ENCODE measurements at regions not wholly inside any gene's neighbourhood (a gene's known extent, or its start where the extent isn't known, plus 50 kb on each side); places are given as distances from the start of the nearest gene placed in this dataset.

DNA sequence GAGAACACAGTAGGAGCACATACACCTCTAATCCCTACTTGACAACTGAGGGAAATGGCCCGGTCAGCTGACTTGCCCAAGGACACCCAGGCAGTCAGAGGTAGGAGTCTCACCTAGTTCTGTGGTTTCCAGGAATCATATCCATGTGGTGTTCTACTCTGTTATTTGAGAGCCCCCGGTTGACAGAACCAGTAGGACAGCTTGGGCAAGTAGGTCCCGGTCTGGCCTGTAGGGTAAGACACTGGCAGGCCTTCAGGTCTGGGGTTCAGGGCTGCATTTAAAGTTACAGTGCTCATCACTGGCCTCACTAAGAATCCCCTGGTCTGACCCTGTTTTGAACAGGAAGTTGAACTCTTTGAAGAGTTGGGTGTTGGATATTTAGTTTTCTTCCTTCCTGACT lies 476.1 kb downstream of the SHQ1 start:
- DNase-seq: peak; percentile 60
- H3K4me3 Mint-ChIP-seq: no peak overlapping the region
- H3K9me3 ChIP-seq (ENCODE audit: control insufficient read depth, low read length): no peaks in the 10 kb centered on the region
- peaks cover 13% of the 10 kb centered on the region for H3K36me3 Mint-ChIP-seq (ENCODE audit: low read depth)
- H3K4me3 ChIP-seq (ENCODE audit: low read length): no peak overlapping the region
- H3K27me3 ChIP-seq (ENCODE audit: control insufficient read depth, insufficient read depth, low read length, poor library complexity, severe bottlenecking): no peaks in the 10 kb centered on the region
- peaks cover 10% of the 10 kb centered on the region for H3K36me3 ChIP-seq (ENCODE audit: control insufficient read depth, insufficient read depth, low read length)
- H3K27ac ChIP-seq (ENCODE audit: low read depth, low read length): peak overlapping the region; percentile 18
- H3K4me1 Mint-ChIP-seq: peaks cover 9% of the 10 kb centered on the region
- H3K9me3 Mint-ChIP-seq: no peaks in the 10 kb centered on the region
- WGBS, 2 experiments (ENCODE audit: insufficient coverage in 1 of 2, insufficient read length in 1 of 2): 95 to 96% methylated on average over 3 of the region's 3 CpGs
- H3K27me3 Mint-ChIP-seq (ENCODE audit: insufficient read depth): peaks cover 1% of the 10 kb centered on the region
- H3K27ac Mint-ChIP-seq: no peak overlapping the region
- H3K4me1 ChIP-seq (ENCODE audit: control insufficient read depth, insufficient read depth, low read length): peaks cover 2% of the 10 kb centered on the region
- H3K9ac ChIP-seq (ENCODE audit: extremely low read depth, low read length, poor library complexity, severe bottlenecking): no peak overlapping the region
- TF ChIP-seq, protein P1, sequence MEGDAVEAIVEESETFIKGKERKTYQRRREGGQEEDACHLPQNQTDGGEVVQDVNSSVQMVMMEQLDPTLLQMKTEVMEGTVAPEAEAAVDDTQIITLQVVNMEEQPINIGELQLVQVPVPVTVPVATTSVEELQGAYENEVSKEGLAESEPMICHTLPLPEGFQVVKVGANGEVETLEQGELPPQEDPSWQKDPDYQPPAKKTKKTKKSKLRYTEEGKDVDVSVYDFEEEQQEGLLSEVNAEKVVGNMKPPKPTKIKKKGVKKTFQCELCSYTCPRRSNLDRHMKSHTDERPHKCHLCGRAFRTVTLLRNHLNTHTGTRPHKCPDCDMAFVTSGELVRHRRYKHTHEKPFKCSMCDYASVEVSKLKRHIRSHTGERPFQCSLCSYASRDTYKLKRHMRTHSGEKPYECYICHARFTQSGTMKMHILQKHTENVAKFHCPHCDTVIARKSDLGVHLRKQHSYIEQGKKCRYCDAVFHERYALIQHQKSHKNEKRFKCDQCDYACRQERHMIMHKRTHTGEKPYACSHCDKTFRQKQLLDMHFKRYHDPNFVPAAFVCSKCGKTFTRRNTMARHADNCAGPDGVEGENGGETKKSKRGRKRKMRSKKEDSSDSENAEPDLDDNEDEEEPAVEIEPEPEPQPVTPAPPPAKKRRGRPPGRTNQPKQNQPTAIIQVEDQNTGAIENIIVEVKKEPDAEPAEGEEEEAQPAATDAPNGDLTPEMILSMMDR (conservative IDR thresholded peaks at IDR 0.05): peak; percentile 42

DNA sequence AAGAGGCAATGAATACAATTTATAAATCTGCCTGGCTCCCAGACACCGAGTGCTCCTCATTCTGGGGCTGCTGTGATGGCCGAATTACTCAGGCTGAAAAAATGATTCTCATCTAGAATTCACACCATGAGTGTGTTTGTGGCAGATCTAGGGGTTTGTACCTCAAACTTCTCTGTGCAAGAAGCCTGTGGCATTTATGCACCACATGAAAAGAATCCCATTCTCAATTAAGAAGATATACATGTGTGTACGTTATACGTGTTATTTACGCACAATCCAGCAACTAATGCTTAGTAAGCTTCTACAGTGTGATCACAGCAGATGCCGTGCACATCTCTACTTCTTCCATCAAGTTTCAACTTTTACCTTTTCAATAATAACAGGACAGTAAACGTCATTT lies 476.8 kb downstream of the SHQ1 start:
- H3K36me3 Mint-ChIP-seq (ENCODE audit: low read depth): peaks cover 8% of the 10 kb centered on the region
- H3K4me1 Mint-ChIP-seq: peaks cover 4% of the 10 kb centered on the region
- 95 to 100% methylated on average over 7 of the region's 7 CpGs for WGBS, 2 experiments (ENCODE audit: insufficient coverage in 1 of 2, insufficient read length in 1 of 2)
- Histone ChIP-seq H3K9me3 (ENCODE audit: control insufficient read depth, low read length) (no peaks in the 10 kb centered on the region), H3K9ac (ENCODE audit: extremely low read depth, low read length, poor library complexity, severe bottlenecking) (no peak overlapping the region), H3K27ac (ENCODE audit: low read depth, low read length) (no peak overlapping the region), H3K36me3 (ENCODE audit: control insufficient read depth, insufficient read depth, low read length) (peaks cover 7% of the 10 kb centered on the region), H3K27me3 (ENCODE audit: control insufficient read depth, insufficient read depth, low read length, poor library complexity, severe bottlenecking) (no peaks in the 10 kb centered on the region), H3K4me3 (ENCODE audit: low read length) (no peak overlapping the region), H3K4me1 (ENCODE audit: control insufficient read depth, insufficient read depth, low read length) (no peaks in the 10 kb centered on the region)
- TF ChIP-seq, protein P1 (conservative IDR thresholded peaks at IDR 0.05): no peak
- no peaks in the 10 kb centered on the region for H3K9me3 Mint-ChIP-seq
- H3K27ac Mint-ChIP-seq: no peak overlapping the region
- no peak for DNase-seq
- H3K4me3 Mint-ChIP-seq: no peak overlapping the region
- peaks cover 1% of the 10 kb centered on the region for H3K27me3 Mint-ChIP-seq (ENCODE audit: insufficient read depth)

GRCh38 chr3:72370947-72371346 lies 477.3 kb downstream of the SHQ1 start:
- WGBS, 2 experiments (ENCODE audit: insufficient coverage in 1 of 2, insufficient read length in 1 of 2): 91 to 95% methylated on average over 8 to 11 of the region's 11 CpGs
- H3K9ac ChIP-seq (ENCODE audit: extremely low read depth, low read length, poor library complexity, severe bottlenecking): no peak overlapping the region
- no peak for DNase-seq
- peaks cover 1% of the 10 kb centered on the region for H3K27me3 Mint-ChIP-seq (ENCODE audit: insufficient read depth)
- no peaks in the 10 kb centered on the region for H3K4me1 ChIP-seq (ENCODE audit: control insufficient read depth, insufficient read depth, low read length)
- H3K27ac ChIP-seq (ENCODE audit: low read depth, low read length): no peak overlapping the region
- H3K36me3 ChIP-seq (ENCODE audit: control insufficient read depth, insufficient read depth, low read length): peaks cover 7% of the 10 kb centered on the region
- no peak overlapping the region for H3K27ac Mint-ChIP-seq
- peaks cover 3% of the 10 kb centered on the region for H3K4me1 Mint-ChIP-seq
- no peaks in the 10 kb centered on the region for H3K9me3 Mint-ChIP-seq
- no peak overlapping the region for H3K4me3 ChIP-seq (ENCODE audit: low read length)
- H3K4me3 Mint-ChIP-seq: no peak overlapping the region
- TF ChIP-seq, protein P1 (conservative IDR thresholded peaks at IDR 0.05): no peak
- H3K27me3 ChIP-seq (ENCODE audit: control insufficient read depth, insufficient read depth, low read length, poor library complexity, severe bottlenecking): no peaks in the 10 kb centered on the region
- H3K9me3 ChIP-seq (ENCODE audit: control insufficient read depth, low read length): no peaks in the 10 kb centered on the region
- peaks cover 7% of the 10 kb centered on the region for H3K36me3 Mint-ChIP-seq (ENCODE audit: low read depth)
